ENCODE measurements at regions not wholly inside any gene's neighbourhood (a gene's known extent, or its start where the extent isn't known, plus 50 kb on each side); places are given as distances from the start of the nearest gene placed in this dataset.

DNA sequence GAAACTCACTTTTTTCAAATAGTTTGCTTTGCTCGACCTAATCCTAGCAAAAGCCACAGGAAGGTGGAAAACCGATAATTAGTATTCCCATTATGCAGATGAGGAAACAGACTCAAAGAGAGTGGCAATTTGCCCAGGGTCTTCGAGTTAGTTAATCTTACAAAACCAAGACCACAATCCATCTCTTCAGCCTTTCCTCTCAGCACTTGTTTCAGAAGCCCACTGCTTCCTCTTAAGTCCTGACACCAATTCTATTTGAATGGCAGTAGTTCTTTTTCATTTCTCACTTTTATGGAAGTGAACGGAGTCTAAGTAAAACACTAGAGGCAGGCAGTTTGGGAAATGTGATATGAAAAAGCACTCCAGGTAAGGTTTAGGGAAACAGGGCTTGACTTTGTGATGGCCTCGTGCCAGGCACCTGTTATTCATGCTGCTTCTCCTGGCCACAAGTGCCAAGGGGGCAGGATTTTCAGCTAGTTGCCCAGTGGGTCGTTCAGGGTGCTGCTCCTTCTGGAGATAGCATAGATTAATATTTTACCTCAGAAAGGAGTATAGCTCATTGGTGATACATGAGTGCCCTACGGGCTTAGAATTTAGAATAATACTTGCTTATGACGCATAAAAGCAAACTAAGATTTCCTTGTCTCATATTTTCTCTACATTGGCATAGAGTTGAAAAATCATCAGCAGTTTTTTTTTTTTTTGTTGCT, 76.6 kb upstream of the NRIP1 start:
- Histone ChIP-seq H3K27me3 (ENCODE audit: control insufficient read depth in 2 of 2, insufficient read depth in 2 of 2, low read length in 2 of 2) (no peaks in the 10 kb centered on the region), H3K4me3 (replicated peaks in 1 of 3; ENCODE audit: low read depth in 2 of 3, low read length in 3 of 3) (no peak overlapping the region), H3K36me3 (replicated peaks in 1 of 2; ENCODE audit: control insufficient read depth in 1 of 2, insufficient read depth in 2 of 2, low read length in 2 of 2) (no peaks in the 10 kb centered on the region), H3K27ac (ENCODE audit: low read depth in 1 of 2, low read length in 2 of 2) (no peak overlapping the region), H4K20me1 (ENCODE audit: insufficient read depth, low read length) (no peaks in the 10 kb centered on the region), H3K4me1 (ENCODE audit: control insufficient read depth in 1 of 2, insufficient read depth in 2 of 2, low read length in 2 of 2) (peaks cover 18 to 22% of the 10 kb centered on the region in 2 donors), H3K4me2 (replicated peaks; ENCODE audit: extremely low read depth, low read length, poor library complexity, severe bottlenecking) (no peak overlapping the region), H3K9ac (ENCODE audit: insufficient read depth, low read length, poor library complexity, severe bottlenecking) (no peak overlapping the region), H2AFZ (ENCODE audit: insufficient read depth, low read depth, low read length, poor library complexity, severe bottlenecking) (no peak overlapping the region), H3K9me3 (replicated peaks in 1 of 2; ENCODE audit: control insufficient read depth in 1 of 2, insufficient read depth in 1 of 2, low read length in 2 of 2) (no peaks in the 10 kb centered on the region), H3K79me2 (ENCODE audit: insufficient read depth, low read length) (no peaks in the 10 kb centered on the region)
- 0% methylated on average over 1 of the region's 8 CpGs for WGBS (ENCODE audit: insufficient coverage)
- Mint-ChIP-seq H3K9me3 (no peaks in the 10 kb centered on the region), H3K4me3 (no peak overlapping the region), H3K27me3 (ENCODE audit: low read depth in 3 of 3) (peaks cover 1 to 9% (median 2%) of the 10 kb centered on the region in 3 donors), H3K36me3 (no peaks in the 10 kb centered on the region), H3K4me1 (peaks cover 30% of the 10 kb centered on the region), H3K27ac (no peak overlapping the region)
- DNase-seq: peak in 1 of 3 donors; percentile 10
- TF ChIP-seq, protein P1, sequence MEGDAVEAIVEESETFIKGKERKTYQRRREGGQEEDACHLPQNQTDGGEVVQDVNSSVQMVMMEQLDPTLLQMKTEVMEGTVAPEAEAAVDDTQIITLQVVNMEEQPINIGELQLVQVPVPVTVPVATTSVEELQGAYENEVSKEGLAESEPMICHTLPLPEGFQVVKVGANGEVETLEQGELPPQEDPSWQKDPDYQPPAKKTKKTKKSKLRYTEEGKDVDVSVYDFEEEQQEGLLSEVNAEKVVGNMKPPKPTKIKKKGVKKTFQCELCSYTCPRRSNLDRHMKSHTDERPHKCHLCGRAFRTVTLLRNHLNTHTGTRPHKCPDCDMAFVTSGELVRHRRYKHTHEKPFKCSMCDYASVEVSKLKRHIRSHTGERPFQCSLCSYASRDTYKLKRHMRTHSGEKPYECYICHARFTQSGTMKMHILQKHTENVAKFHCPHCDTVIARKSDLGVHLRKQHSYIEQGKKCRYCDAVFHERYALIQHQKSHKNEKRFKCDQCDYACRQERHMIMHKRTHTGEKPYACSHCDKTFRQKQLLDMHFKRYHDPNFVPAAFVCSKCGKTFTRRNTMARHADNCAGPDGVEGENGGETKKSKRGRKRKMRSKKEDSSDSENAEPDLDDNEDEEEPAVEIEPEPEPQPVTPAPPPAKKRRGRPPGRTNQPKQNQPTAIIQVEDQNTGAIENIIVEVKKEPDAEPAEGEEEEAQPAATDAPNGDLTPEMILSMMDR (IDR thresholded peaks at IDR 0.05): no peak
- intact Hi-C loops (cut with micrococcal nuclease): no loop called here

DNA sequence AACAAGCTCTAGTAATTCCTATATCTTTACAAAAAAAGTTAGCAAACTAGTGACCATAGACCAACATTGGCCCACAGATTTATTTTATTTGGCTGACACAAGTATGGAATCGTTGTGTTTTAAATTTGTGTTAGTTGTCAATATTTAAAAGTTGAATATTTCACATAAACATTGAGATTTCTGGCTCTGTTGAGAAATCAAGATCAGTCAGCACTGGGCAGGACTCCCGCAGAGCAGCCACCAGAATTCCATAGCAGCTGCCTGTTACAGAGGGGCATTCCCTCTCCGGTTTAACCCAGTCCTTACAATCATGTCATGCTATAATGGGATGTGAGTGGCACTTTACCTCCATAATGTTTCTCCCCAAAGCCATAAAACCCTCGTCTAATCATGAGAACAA, 79.2 kb upstream of the NRIP1 start:
- no CpG with 5 or more reads among the region's 4 CpGs for WGBS (ENCODE audit: insufficient coverage)
- no peaks in the 10 kb centered on the region for H4K20me1 ChIP-seq (ENCODE audit: insufficient read depth, low read length)
- Mint-ChIP-seq H3K36me3 (no peaks in the 10 kb centered on the region), H3K9me3 (no peaks in the 10 kb centered on the region), H3K27ac (no peak overlapping the region), H3K27me3 (ENCODE audit: low read depth in 3 of 3) (peaks cover 0 to 4% (median 2%) of the 10 kb centered on the region in 3 donors), H3K4me1 (peaks cover 22% of the 10 kb centered on the region), H3K4me3 (peak overlapping the region in 1 of 2 donors; percentile 9)
- no peaks in the 10 kb centered on the region for H3K9me3 ChIP-seq (replicated peaks in 1 of 2; ENCODE audit: control insufficient read depth in 1 of 2, insufficient read depth in 1 of 2, low read length in 2 of 2)
- no peak overlapping the region for H2AFZ ChIP-seq (ENCODE audit: insufficient read depth, low read depth, low read length, poor library complexity, severe bottlenecking)
- H3K27me3 ChIP-seq (ENCODE audit: control insufficient read depth in 2 of 2, insufficient read depth in 2 of 2, low read length in 2 of 2): no peaks in the 10 kb centered on the region
- no peaks in the 10 kb centered on the region for H3K79me2 ChIP-seq (ENCODE audit: insufficient read depth, low read length)
- no peak overlapping the region for H3K4me3 ChIP-seq (replicated peaks in 1 of 3; ENCODE audit: low read depth in 2 of 3, low read length in 3 of 3)
- TF ChIP-seq, protein P1 (IDR thresholded peaks at IDR 0.05): no peak
- no peaks in the 10 kb centered on the region for H3K36me3 ChIP-seq (replicated peaks in 1 of 2; ENCODE audit: control insufficient read depth in 1 of 2, insufficient read depth in 2 of 2, low read length in 2 of 2)
- H3K4me1 ChIP-seq (ENCODE audit: control insufficient read depth in 1 of 2, insufficient read depth in 2 of 2, low read length in 2 of 2): peaks cover 10 to 13% of the 10 kb centered on the region in 2 donors
- no peak overlapping the region for H3K27ac ChIP-seq (ENCODE audit: low read depth in 1 of 2, low read length in 2 of 2)
- H3K4me2 ChIP-seq (replicated peaks; ENCODE audit: extremely low read depth, low read length, poor library complexity, severe bottlenecking): no peak overlapping the region
- no peak overlapping the region for H3K9ac ChIP-seq (ENCODE audit: insufficient read depth, low read length, poor library complexity, severe bottlenecking)
- intact Hi-C loops (cut with micrococcal nuclease): no loop called here
- DNase-seq: no peak

All from CD14-positive monocyte (primary cell).